Fibroblast of the aortic adventitia (primary cell): ENCODE measurements at regions not wholly inside any gene's neighbourhood (a gene's known extent, or its start where the extent isn't known, plus 50 kb on each side); places are given as distances from the start of the nearest gene placed in this dataset.

Source experiments
- DNase-seq: peaks from one replicate; pipeline ENCODE4 v3.0.0-alpha.2; 2010; ENCODE audit warnings: low read depth
- H3K4me3 ChIP-seq: 2 replicates; pipeline ENCODE4 v1.5.1; 2011; ENCODE audit warnings: low read depth, mild to moderate bottlenecking, control low read depth, low read length, moderate library complexity
- TF ChIP-seq, protein P1 (sequence below): IDR thresholded peaks from 2 replicates; pipeline ENCODE4 v1.5.1; 2011; ENCODE audit warnings: mild to moderate bottlenecking, low read length, control low read depth, inconsistent platforms; ENCODE audit not compliant: insufficient read depth

DNA sequence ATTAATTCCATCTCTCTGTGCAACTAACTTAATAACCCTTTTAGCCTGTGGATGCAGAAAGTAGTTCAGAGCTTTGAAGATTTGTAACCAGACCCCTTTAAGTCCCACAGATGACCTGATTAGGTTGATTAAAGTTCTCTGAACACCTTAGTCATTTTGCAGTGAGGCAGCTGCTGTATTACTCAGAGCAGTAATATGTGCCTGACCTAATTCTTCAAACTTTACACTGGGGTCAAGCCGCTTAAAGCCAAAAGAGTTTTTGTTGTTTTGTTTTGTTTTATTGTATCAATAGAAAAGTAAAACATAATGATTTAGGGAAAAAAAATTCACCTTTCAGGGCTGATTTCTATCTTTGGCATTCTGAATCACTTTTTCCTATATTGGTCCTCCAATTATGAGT is 78.6 kb upstream of the PLEKHG7 start:
- peak; percentile 24 for DNase-seq
- no peak overlapping the region for H3K4me3 ChIP-seq
- TF ChIP-seq, protein P1, sequence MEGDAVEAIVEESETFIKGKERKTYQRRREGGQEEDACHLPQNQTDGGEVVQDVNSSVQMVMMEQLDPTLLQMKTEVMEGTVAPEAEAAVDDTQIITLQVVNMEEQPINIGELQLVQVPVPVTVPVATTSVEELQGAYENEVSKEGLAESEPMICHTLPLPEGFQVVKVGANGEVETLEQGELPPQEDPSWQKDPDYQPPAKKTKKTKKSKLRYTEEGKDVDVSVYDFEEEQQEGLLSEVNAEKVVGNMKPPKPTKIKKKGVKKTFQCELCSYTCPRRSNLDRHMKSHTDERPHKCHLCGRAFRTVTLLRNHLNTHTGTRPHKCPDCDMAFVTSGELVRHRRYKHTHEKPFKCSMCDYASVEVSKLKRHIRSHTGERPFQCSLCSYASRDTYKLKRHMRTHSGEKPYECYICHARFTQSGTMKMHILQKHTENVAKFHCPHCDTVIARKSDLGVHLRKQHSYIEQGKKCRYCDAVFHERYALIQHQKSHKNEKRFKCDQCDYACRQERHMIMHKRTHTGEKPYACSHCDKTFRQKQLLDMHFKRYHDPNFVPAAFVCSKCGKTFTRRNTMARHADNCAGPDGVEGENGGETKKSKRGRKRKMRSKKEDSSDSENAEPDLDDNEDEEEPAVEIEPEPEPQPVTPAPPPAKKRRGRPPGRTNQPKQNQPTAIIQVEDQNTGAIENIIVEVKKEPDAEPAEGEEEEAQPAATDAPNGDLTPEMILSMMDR = no peak

- no peak overlapping the region for H3K4me3 ChIP-seq
- DNase-seq = no peak
- TF ChIP-seq, protein P1 = no peak
Observed at GRCh38 chr12:92623386-92623785, 79.4 kb upstream of the PLEKHG7 start.

GRCh38 chr12:92621833-92622232 is 81.0 kb upstream of the PLEKHG7 start:
- H3K4me3 ChIP-seq = no peak overlapping the region
- no peak for DNase-seq
- TF ChIP-seq, protein P1 = no peak

- TF ChIP-seq, protein P1 = no peak
- no peak for DNase-seq
- no peak overlapping the region for H3K4me3 ChIP-seq
Observed at GRCh38 chr12:92621312-92621711, 81.5 kb upstream of the PLEKHG7 start.

DNA sequence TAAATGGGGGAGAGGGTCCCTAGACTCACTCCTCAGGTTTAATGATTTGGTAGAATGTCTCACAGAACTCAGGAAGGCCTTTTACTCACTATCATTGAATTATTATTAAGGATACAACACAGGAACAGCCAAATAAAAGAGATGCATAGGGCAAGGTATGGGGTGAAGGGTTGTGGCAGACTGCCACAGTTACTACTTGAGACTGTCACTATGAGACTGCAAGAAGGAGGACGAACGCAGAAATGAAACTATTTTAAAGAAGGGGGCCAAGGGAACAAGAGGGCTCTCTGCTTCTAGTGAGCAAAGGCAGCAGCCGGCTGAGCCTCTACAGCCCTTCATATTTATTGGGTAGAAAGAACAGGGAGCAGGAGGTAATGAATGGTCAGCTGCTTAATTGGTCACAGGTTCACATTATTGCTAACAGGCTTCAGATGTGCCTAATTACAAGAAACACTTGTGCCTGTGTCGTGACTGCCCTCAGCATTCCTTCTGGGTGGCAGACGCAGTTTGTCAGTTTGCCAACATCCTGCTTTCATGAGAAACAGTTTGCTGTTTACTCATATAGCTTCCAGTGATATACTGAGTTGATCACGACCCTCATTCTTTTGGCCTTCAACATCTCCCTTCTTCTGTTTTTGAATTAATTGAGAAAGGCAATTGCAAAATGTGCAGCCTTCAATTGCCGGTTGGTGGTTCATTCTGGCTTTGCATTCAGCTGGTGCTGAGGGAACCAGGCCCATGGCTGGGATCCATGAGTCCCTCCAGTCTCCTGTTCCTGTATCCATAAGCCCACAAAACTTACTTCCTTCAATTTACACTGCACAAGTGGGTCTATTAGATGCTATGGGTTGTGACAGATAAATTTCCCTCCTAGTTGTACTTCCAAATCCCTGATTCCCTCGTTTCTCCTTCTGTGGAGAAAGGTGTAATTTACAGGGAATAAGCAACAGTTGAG is 82.8 kb upstream of the PLEKHG7 start:
- H3K4me3 ChIP-seq = no peak overlapping the region
- TF ChIP-seq, protein P1 = no peak
- no peak for DNase-seq

GRCh38 chr12:92619026-92619425 is 83.8 kb upstream of the PLEKHG7 start:
- H3K4me3 ChIP-seq = no peak overlapping the region
- TF ChIP-seq, protein P1 = no peak
- DNase-seq = no peak
